ENCODE measurements at regions not wholly inside any gene's neighbourhood (a gene's known extent, or its start where the extent isn't known, plus 50 kb on each side); places are given as distances from the start of the nearest gene placed in this dataset.

DNA sequence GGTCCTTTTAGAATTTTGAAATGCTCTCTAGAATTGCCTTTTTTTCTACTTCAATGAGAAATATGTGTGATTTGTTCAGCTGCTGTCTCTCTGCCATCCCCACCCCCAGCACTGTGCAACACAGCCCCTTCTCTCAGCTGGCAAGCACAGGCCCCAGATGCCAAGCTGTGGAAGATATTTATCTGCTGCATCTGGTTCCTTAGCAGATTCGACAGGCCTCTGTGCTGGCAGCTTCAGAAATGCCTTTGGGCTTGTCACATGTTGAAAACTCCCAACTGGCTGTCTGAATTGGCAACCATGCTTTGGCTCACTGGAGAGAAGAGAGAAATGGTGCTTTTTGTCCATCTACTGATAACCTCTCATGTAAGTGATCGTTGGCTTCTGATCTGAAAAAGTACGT lies 206.7 kb upstream of the C1orf87 start:
- TF ChIP-seq CTCF (conservative IDR thresholded peaks at IDR 0.05): no peak
- TF ChIP-seq EZH2 (IDR thresholded peaks at IDR 0.05; ENCODE audit: low read depth): no peak
